Hepatocyte (in vitro differentiated cells): ENCODE measurements at regions not wholly inside any gene's neighbourhood (a gene's known extent, or its start where the extent isn't known, plus 50 kb on each side); places are given as distances from the start of the nearest gene placed in this dataset.

Experiments used
- EZH2 ChIP-seq: fragments of 200-600 bp; sonication (generic); IDR thresholded peaks from 2 replicates; pipeline ENCODE4 v1.6.1; 2016; ENCODE audit warnings: antibody characterized with exemption, mild to moderate bottlenecking, borderline replicate concordance
- EZH2phosphoT487 ChIP-seq: fragments of 200-600 bp; sonication (generic); IDR thresholded peaks from one replicate; pipeline ENCODE4 v1.6.1; 2018; ENCODE audit warnings: antibody characterized with exemption, mild to moderate bottlenecking, low read depth, moderate library complexity; ENCODE audit not compliant: unreplicated experiment, severe bottlenecking
- TF ChIP-seq, protein P1 (sequence below): fragments of 200-600 bp; sonication (generic); IDR thresholded peaks from 2 replicates; pipeline ENCODE4 v1.5.1; 2016; ENCODE audit warnings: antibody characterized with exemption, mild to moderate bottlenecking; ENCODE audit not compliant: poor library complexity

DNA sequence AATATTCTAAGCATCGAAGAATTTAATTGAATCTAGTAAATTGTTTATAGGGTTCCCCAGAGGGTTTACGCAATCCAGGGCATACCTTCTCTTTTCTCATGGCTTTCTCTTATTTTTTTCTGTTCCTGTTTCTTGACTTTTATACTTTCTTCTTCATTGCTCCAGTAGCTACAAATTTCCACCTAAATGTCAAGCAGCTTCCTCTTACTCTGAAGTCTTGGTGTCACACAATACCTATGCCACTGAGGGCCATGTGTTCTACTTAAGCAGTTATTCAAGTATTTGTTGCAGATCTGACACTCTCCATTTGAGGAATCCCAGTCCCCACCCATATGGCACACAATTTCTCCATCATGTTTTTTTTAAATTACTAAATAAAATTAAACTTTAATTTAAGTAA is 343.1 kb upstream of the MBL2 start:
- no peak for TF ChIP-seq EZH2phosphoT487
- TF ChIP-seq, protein P1, sequence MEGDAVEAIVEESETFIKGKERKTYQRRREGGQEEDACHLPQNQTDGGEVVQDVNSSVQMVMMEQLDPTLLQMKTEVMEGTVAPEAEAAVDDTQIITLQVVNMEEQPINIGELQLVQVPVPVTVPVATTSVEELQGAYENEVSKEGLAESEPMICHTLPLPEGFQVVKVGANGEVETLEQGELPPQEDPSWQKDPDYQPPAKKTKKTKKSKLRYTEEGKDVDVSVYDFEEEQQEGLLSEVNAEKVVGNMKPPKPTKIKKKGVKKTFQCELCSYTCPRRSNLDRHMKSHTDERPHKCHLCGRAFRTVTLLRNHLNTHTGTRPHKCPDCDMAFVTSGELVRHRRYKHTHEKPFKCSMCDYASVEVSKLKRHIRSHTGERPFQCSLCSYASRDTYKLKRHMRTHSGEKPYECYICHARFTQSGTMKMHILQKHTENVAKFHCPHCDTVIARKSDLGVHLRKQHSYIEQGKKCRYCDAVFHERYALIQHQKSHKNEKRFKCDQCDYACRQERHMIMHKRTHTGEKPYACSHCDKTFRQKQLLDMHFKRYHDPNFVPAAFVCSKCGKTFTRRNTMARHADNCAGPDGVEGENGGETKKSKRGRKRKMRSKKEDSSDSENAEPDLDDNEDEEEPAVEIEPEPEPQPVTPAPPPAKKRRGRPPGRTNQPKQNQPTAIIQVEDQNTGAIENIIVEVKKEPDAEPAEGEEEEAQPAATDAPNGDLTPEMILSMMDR: no peak
- TF ChIP-seq EZH2: no peak
